WTC11 (cell line): ENCODE measurements at regions not wholly inside any gene's neighbourhood (a gene's known extent, or its start where the extent isn't known, plus 50 kb on each side); places are given as distances from the start of the nearest gene placed in this dataset.

Source experiments
- ATAC-seq: fragments of 200-7000 bp; cut with Tn5 transposase; 2 replicates; pipeline ENCODE4 v1.10.0; 2021; ENCODE audit warnings: mild to moderate bottlenecking, moderate library complexity
- CTCF ChIA-PET: fragments of 300-600 bp; sonication (Branson Sonifier 250); formaldehyde crosslinking; loops from one replicate; lab custom pipeline; 2021; ENCODE audit warnings: antibody characterized with exemption; lab: Charles Lee
- POLR2A ChIA-PET: fragments of 350-600 bp; sonication (Branson Sonifier 250); formaldehyde crosslinking; loops from one replicate; lab custom pipeline; 2021; ENCODE audit warnings: antibody characterized with exemption; lab: Charles Lee
- DNase-seq: peaks from one replicate; pipeline ENCODE4 v3.0.0; 2021; ENCODE audit warnings: low spot score
- H3K27ac Mint-ChIP-seq: 2 replicates; pipeline ENCODE4 v1.8.0; 2021; ENCODE audit warnings: mixed read lengths
- H3K27me3 Mint-ChIP-seq: 2 replicates; pipeline ENCODE4 v1.8.0; 2021; ENCODE audit warnings: low read depth, mild to moderate bottlenecking, moderate library complexity, mixed read lengths
- H3K36me3 Mint-ChIP-seq: 2 replicates; pipeline ENCODE4 v1.8.0; 2021; ENCODE audit warnings: mixed read lengths
- H3K4me1 Mint-ChIP-seq: 2 replicates; pipeline ENCODE4 v1.8.0; 2022; ENCODE audit warnings: mixed read lengths
- H3K4me3 Mint-ChIP-seq: 2 replicates; pipeline ENCODE4 v1.8.0; 2021; ENCODE audit warnings: mild to moderate bottlenecking, moderate library complexity, mixed read lengths
- H3K9me3 Mint-ChIP-seq: 2 replicates; pipeline ENCODE4 v1.8.0; 2021; ENCODE audit warnings: mixed read lengths
- CBFB ChIP-seq: sonication (generic); formaldehyde crosslinking; IDR thresholded peaks from 2 replicates; pipeline ENCODE4 v1.8.1; 2022; ENCODE audit warnings: mild to moderate bottlenecking, low read depth, missing genetic modification reagents
- CREM ChIP-seq: sonication (generic); formaldehyde crosslinking; IDR thresholded peaks from 2 replicates; pipeline ENCODE4 v1.8.1; 2022; ENCODE audit warnings: mild to moderate bottlenecking, missing genetic modification reagents, moderate library complexity
- IRF2 ChIP-seq: sonication (generic); formaldehyde crosslinking; IDR thresholded peaks from 2 replicates; pipeline ENCODE4 v1.8.0; 2022; ENCODE audit warnings: low read depth, missing genetic modification reagents, borderline replicate concordance
- NR3C1 ChIP-seq: sonication (generic); formaldehyde crosslinking; conservative IDR thresholded peaks from 2 replicates; pipeline ENCODE4 v1.8.1; 2023; ENCODE audit warnings: low read depth, mild to moderate bottlenecking, missing genetic modification reagents
- ZNF121 ChIP-seq: sonication (generic); formaldehyde crosslinking; IDR thresholded peaks from 2 replicates; pipeline ENCODE4 v1.8.0; 2023; ENCODE audit warnings: missing genetic modification reagents
- ZNF138 ChIP-seq: sonication (generic); formaldehyde crosslinking; conservative IDR thresholded peaks from 2 replicates; pipeline ENCODE4 v1.8.1; 2022; ENCODE audit warnings: mild to moderate bottlenecking, moderate library complexity, missing genetic modification reagents
- ZNF219 ChIP-seq: sonication (generic); formaldehyde crosslinking; IDR thresholded peaks from 2 replicates; pipeline ENCODE4 v1.8.0; 2023; ENCODE audit warnings: missing genetic modification reagents, mild to moderate bottlenecking, borderline replicate concordance
- ZNF232 ChIP-seq: sonication (generic); formaldehyde crosslinking; IDR thresholded peaks from 2 replicates; pipeline ENCODE4 v1.8.0; 2022; ENCODE audit warnings: mild to moderate bottlenecking, missing genetic modification reagents
- ZNF396 ChIP-seq: fragments of 250-450 bp; sonication (Bioruptor Pico); IDR thresholded peaks from 2 replicates; pipeline ENCODE4 v1.8.0; 2021; ENCODE audit warnings: mild to moderate bottlenecking, moderate library complexity, borderline replicate concordance
- TF ChIP-seq, protein P1 (sequence below): fragments of 250-450 bp; sonication (Bioruptor Pico); IDR thresholded peaks from 2 replicates; pipeline ENCODE4 v1.9.0; 2021; ENCODE audit warnings: mild to moderate bottlenecking
- TF ChIP-seq, protein P2 (sequence below): sonication (generic); formaldehyde crosslinking; IDR thresholded peaks from 2 replicates; pipeline ENCODE4 v1.8.1; 2022; ENCODE audit warnings: mild to moderate bottlenecking, moderate library complexity, missing genetic modification reagents
- TF ChIP-seq, protein P3 (sequence below): sonication (generic); formaldehyde crosslinking; IDR thresholded peaks from 2 replicates; pipeline ENCODE4 v1.8.0; 2022; ENCODE audit warnings: mild to moderate bottlenecking, missing genetic modification reagents
- TF ChIP-seq, protein P4 (sequence below): fragments of 250-450 bp; sonication (Bioruptor Pico); conservative IDR thresholded peaks from 2 replicates; pipeline ENCODE4 v1.9.0; 2021; ENCODE audit warnings: mild to moderate bottlenecking
- TF ChIP-seq, protein P5 (sequence below): sonication (generic); formaldehyde crosslinking; IDR thresholded peaks from 2 replicates; pipeline ENCODE4 v1.8.1; 2023; ENCODE audit warnings: mild to moderate bottlenecking, missing genetic modification reagents, borderline replicate concordance
- TF ChIP-seq, protein P6 (sequence below): sonication (generic); formaldehyde crosslinking; IDR thresholded peaks from 2 replicates; pipeline ENCODE4 v1.8.0; 2023; ENCODE audit warnings: missing genetic modification reagents

DNA sequence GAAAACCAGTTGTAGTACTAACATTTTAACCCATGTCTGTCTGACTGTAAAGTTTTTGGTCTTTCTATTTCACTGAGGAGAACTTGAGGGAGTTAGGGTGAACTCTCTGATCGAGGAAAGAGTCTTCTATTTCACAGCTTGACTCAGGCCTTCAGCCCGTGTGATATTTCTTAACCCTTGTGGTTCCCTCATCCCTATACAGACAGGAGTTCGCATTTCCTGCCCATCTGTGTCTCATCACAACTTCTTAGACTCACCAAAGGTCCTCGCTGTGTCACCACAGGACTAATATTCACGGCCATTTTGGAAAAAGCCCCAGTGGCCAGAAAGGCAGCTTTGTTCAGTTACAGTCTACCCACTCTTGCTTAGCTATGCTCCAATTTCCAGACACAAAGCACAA is 172.8 kb downstream of the FAM181B start:
- no peak for ATAC-seq
- no peak overlapping the region for H3K4me3 Mint-ChIP-seq

DNA sequence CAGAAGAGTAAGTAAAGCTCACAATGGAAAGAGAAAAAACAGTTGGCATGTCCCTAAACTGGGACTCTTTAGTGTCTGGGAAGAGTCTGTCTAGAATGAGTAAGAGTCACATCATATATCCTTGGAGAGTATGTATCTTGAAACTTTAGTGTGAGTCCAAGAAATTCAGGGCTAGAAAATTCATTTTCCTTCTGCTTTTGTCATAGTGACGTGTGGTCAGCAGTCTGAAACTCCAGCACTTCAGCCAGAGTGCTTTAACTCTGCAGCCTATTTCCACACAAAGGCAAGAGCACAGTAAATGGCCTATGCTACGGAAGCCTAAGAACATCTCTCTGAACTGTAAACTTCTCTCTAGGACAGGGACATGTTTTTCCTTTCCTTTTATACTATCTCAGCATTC is 174.1 kb downstream of the FAM181B start:
- DNase-seq (no peak), ATAC-seq (no peak)
- Mint-ChIP-seq H3K9me3 (no peaks in the 10 kb centered on the region), H3K27me3 (no peaks in the 10 kb centered on the region), H3K27ac (no peak overlapping the region), H3K36me3 (no peaks in the 10 kb centered on the region), H3K4me3 (no peak overlapping the region), H3K4me1 (peaks cover 13% of the 10 kb centered on the region)
- no peak for TF ChIP-seq ZNF219 (CRISPR knock-in tag)
- TF ChIP-seq, protein P1, sequence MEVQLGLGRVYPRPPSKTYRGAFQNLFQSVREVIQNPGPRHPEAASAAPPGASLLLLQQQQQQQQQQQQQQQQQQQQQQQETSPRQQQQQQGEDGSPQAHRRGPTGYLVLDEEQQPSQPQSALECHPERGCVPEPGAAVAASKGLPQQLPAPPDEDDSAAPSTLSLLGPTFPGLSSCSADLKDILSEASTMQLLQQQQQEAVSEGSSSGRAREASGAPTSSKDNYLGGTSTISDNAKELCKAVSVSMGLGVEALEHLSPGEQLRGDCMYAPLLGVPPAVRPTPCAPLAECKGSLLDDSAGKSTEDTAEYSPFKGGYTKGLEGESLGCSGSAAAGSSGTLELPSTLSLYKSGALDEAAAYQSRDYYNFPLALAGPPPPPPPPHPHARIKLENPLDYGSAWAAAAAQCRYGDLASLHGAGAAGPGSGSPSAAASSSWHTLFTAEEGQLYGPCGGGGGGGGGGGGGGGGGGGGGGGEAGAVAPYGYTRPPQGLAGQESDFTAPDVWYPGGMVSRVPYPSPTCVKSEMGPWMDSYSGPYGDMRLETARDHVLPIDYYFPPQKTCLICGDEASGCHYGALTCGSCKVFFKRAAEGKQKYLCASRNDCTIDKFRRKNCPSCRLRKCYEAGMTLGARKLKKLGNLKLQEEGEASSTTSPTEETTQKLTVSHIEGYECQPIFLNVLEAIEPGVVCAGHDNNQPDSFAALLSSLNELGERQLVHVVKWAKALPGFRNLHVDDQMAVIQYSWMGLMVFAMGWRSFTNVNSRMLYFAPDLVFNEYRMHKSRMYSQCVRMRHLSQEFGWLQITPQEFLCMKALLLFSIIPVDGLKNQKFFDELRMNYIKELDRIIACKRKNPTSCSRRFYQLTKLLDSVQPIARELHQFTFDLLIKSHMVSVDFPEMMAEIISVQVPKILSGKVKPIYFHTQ (CRISPR knock-in tag), result no peak
- TF ChIP-seq, protein P2, sequence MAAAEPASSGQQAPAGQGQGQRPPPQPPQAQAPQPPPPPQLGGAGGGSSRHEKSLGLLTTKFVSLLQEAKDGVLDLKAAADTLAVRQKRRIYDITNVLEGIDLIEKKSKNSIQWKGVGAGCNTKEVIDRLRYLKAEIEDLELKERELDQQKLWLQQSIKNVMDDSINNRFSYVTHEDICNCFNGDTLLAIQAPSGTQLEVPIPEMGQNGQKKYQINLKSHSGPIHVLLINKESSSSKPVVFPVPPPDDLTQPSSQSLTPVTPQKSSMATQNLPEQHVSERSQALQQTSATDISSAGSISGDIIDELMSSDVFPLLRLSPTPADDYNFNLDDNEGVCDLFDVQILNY (CRISPR knock-in tag), result no peak
- TF ChIP-seq ZNF396, result no peak
- no peak for TF ChIP-seq ZNF138 (CRISPR knock-in tag)
- no peak for TF ChIP-seq NR3C1
- TF ChIP-seq, protein P3, sequence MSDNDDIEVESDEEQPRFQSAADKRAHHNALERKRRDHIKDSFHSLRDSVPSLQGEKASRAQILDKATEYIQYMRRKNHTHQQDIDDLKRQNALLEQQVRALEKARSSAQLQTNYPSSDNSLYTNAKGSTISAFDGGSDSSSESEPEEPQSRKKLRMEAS, result no peak
- TF ChIP-seq, protein P4, sequence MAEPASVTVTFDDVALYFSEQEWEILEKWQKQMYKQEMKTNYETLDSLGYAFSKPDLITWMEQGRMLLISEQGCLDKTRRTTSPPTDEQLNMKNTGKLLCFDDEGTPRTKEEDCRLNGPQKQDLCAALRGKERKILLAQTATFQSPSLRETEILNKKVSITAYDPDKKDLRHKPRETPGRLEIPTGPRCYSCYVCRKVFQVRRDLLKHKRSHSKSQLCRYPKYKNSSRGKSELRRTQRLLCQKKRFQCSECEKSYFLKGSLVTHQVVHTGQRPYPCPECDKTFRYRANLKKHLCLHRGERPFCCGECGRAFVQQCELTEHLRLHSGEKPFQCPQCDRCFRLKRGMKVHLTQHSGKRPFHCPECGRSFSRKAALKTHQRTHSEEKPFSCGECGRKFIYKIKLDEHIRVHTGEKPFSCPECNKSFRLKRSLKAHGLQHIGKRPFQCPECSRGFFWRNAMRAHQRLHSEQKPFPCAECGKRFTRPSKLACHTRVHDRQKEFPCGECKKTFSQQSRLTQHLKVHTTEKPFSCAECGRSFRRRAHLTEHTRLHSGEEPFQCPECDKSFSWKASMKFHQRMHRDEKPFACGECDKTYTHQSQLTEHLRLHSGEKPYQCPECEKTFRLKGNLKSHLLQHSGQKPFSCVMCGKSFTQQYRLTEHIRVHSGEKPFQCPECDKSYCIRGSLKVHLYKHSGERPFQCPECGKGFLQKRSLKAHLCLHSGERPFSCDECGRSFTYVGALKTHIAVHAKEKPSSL (CRISPR knock-in tag), result no peak
- TF ChIP-seq, protein P5, sequence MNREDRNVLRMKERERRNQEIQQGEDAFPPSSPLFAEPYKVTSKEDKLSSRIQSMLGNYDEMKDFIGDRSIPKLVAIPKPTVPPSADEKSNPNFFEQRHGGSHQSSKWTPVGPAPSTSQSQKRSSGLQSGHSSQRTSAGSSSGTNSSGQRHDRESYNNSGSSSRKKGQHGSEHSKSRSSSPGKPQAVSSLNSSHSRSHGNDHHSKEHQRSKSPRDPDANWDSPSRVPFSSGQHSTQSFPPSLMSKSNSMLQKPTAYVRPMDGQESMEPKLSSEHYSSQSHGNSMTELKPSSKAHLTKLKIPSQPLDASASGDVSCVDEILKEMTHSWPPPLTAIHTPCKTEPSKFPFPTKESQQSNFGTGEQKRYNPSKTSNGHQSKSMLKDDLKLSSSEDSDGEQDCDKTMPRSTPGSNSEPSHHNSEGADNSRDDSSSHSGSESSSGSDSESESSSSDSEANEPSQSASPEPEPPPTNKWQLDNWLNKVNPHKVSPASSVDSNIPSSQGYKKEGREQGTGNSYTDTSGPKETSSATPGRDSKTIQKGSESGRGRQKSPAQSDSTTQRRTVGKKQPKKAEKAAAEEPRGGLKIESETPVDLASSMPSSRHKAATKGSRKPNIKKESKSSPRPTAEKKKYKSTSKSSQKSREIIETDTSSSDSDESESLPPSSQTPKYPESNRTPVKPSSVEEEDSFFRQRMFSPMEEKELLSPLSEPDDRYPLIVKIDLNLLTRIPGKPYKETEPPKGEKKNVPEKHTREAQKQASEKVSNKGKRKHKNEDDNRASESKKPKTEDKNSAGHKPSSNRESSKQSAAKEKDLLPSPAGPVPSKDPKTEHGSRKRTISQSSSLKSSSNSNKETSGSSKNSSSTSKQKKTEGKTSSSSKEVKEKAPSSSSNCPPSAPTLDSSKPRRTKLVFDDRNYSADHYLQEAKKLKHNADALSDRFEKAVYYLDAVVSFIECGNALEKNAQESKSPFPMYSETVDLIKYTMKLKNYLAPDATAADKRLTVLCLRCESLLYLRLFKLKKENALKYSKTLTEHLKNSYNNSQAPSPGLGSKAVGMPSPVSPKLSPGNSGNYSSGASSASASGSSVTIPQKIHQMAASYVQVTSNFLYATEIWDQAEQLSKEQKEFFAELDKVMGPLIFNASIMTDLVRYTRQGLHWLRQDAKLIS (CRISPR knock-in tag), result no peak
- ChIA-PET POLR2A (no interaction called here), CTCF (no interaction called here)

More for the DNA sequence above, 172.8 kb downstream of the FAM181B start:
- Mint-ChIP-seq H3K9me3 (no peaks in the 10 kb centered on the region), H3K36me3 (no peaks in the 10 kb centered on the region), H3K27me3 (no peaks in the 10 kb centered on the region), H3K27ac (no peak overlapping the region), H3K4me1 (peaks cover 13% of the 10 kb centered on the region)
- CTCF ChIA-PET, result no interaction called here
- POLR2A ChIA-PET, result no interaction called here
- TF ChIP-seq IRF2 (CRISPR knock-in tag) (no peak), ZNF232 (CRISPR knock-in tag) (no peak), ZNF121 (CRISPR knock-in tag) (no peak), ZNF138 (CRISPR knock-in tag) (no peak), CBFB (no peak), CREM (CRISPR knock-in tag) (no peak)
- TF ChIP-seq, protein P6, sequence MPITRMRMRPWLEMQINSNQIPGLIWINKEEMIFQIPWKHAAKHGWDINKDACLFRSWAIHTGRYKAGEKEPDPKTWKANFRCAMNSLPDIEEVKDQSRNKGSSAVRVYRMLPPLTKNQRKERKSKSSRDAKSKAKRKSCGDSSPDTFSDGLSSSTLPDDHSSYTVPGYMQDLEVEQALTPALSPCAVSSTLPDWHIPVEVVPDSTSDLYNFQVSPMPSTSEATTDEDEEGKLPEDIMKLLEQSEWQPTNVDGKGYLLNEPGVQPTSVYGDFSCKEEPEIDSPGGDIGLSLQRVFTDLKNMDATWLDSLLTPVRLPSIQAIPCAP (CRISPR knock-in tag), result no peak
- DNase-seq, result no peak
